H54 (cell line): ENCODE measurements at regions not wholly inside any gene's neighbourhood (a gene's known extent, or its start where the extent isn't known, plus 50 kb on each side); places are given as distances from the start of the nearest gene placed in this dataset.

Experiments
- DNase-seq: peaks from one replicate; pipeline ENCODE4 v3.0.0; 2011; ENCODE audit warnings: low spot score, mixed read lengths; ENCODE audit not compliant: insufficient read length
- FAIRE-seq: peaks from 3 replicates; lab custom pipeline; 2011; peaks lifted over from hg19 to GRCh38; lab: Jason Lieb, UNC
- POLR2A ChIP-seq: IDR thresholded peaks from 2 replicates; pipeline ENCODE4 v1.6.1; 2011; ENCODE audit warnings: low read depth, mild to moderate bottlenecking, low read length

DNA sequence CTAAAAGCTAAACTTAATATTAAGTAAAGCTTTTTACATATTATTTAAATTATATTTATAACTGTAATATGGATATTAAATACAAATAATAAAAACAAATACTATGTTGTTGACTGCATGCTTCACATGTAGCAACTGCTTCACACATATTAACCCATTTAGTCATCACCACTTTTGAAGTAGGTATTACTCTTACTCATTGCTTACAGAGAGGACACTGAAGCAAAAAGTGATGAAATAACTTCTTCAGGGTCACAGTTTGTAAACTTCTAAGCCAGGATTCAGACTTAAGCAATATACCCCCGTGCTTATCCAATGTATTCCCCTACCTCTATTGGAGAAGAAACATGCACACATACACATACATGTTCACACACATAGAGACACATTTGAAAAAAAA is 166.6 kb downstream of the DKK2 start:
- DNase-seq (no peak), FAIRE-seq (no peak)
- TF ChIP-seq POLR2A, result no peak

DNA sequence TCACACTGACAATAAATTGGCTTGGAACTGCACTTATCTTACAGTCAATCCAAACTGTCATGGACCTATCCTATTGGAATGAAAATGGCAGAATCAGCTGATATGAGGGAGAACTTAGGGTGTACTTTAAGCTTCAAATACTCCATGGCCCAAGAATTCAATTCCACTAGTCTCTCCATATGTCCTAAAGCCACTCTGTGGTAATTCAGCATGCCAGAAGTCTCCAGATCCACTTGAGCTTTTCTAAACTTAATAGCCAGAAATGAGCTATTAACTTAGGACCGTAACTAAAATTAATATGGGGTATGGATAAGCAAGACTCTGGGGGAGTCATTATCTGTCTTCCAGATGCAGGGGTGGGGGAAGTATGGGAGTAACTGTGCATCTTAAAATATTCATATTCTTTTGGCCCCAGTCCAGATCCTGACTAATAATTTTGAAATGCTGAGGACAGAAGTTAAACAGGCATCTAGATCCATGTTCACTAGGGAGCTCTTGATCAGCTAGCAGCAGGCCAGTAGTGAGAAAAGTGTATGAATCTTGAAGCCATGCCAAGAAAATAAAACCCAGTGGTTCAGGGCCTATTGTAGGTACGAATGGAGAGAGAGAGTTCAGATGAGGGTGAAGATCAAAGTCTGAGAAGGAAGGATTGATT is 167.6 kb downstream of the DKK2 start:
- TF ChIP-seq POLR2A, result no peak
- DNase-seq (no peak), FAIRE-seq (no peak)

DNA sequence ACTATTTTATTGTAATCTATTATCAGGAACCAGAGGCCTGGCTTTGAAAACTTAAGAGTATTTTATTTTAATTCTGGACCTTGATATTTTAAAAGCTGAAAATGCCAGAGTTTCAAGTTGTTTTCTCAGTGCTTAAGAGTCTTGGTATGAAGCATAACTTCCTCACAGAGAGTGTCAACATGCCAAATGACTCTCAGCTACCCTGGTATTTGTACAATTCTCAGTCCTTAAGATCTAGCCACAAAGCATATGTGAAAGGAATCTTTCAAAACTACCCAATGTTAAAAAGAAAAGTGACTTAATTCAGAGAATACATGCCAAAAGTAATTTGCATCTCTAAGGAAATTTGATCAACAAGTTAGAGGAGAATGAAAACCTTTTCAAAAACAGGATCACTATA is 171.9 kb downstream of the DKK2 start:
- no peak for DNase-seq
- TF ChIP-seq POLR2A, result no peak
- FAIRE-seq, result no peak

DNA sequence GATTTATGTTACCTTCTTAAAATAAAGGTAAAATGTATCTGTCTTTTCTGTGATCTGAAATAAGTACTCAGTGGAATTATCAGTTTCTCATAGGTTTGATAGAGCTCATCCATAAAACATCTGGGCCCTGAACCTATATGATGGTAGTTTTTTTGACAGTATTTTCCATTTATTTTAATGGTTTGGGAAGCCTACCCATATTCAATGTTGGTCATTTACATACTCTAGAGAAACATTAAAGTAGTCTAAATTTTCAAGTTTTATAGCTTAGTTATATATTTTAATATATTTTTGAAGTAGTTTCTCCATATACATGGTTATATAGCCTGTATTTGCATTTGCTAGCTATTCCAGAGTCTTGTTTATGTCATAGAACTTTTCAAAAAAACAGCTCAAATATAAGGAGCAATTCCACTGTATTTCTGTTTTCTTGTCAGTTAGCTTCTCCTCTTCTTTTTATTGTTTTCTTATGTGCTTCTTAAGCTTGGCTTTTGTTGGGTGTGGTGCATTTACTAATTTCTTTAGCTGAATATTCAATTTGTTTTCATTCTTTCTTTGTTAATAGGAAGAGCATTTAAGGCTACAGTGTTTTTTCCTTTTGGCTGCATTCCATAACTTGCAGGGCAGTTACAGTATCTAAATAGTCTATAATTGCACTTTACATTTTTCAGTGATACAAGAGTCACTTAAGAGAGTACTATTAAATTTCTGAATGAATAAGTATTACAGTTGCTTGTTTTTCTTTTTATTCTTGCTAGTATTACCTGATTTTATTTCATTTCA is 181.4 kb downstream of the DKK2 start:
- FAIRE-seq (no peak), DNase-seq (no peak)
- no peak for TF ChIP-seq POLR2A

DNA sequence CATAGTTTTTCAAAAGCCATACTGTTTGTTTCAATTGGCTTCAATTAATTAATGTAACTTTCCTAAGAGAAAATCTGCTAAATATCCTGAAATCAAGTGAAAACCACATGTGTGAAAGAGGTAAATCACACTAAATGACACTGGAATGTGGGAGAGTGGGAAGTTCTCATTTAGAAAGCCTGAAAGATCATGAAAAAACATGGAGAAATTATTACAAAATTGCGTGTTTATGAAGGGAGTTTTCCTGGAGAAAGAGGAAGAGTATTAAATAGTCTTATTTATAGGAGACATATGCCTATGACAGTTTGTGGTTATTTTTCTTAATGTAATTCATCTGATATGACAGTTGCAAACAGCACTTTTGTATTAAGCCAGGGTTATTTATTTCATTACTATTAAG is 183.7 kb downstream of the DKK2 start:
- no peak for DNase-seq
- no peak for TF ChIP-seq POLR2A
- no peak for FAIRE-seq

DNA sequence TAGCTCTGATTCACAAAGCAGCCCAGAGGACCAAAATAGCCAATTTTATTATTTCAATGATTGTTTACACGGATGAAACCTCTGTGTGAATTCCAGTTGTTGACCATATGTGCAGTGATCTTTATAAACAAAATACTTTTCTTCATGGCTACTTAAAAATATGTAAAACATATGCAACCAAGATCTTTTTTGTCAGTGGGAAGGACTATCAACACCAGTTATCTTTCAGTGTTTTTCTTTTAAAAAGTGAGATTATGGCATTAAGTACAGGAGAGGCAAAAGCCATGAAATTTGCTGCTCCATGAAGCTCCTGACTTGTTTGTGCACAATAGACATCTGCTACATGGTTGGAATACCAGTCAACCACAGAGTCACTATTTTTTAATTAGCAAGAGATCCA is 184.4 kb downstream of the DKK2 start:
- no peak for FAIRE-seq
- DNase-seq, result no peak
- no peak for TF ChIP-seq POLR2A

DNA sequence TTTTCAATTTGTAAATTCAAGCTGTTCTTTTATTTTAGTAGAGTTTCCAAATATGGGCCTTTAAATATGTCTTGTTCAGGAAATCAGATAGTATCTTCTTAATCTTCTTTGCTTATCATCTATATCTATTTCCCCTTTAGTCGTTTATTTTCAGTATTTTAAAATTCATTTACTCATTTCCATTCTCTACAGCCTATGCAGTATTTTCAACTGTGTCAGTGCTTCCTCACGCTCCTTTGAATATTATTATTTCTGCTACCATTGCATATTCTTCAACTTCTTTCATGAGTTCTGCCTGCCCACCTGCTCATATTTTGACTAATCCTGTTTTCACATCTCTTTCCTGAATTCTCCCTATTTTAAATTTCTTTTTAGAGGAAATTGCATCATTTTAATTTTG is 185.4 kb downstream of the DKK2 start:
- DNase-seq (no peak), FAIRE-seq (no peak)
- no peak for TF ChIP-seq POLR2A

DNA sequence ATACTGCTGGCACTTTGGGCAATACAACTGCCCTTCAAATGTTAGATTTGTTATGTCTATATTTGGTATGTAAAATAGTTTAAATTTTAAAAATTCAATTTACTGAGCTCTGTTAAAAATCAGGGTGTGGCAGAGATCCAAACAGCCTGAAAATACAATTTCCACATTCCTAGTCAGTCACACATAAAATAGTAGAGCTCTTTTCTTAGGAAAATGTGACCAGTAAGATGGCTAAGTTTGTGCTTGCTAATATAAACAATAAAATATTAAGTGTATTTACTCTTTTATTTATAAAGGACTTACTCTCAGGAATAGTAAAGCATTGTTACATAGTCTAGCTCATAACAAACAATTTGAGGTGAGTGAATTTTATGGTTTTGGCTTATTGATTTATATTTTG is 200.2 kb downstream of the DKK2 start:
- DNase-seq (no peak), FAIRE-seq (no peak)
- no peak for TF ChIP-seq POLR2A

DNA sequence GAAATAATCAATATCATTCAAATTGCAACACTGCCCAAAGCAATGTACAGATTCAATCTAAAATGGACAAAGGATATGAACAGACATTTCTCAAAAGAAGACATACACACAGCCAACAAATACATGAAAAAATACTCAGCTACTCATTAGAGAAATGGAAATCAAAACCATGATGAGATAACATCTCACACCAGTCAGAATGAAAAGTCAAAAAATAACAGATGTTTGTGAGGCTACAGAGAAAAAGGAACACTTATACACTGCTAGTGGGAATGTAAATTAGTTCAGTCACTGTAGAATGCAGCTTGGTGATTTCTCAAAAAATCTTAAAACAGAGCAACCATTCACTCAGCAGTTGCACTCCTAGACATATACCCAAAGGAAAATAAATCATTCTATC is 205.2 kb downstream of the DKK2 start:
- TF ChIP-seq POLR2A, result no peak
- DNase-seq (no peak), FAIRE-seq (no peak)

DNA sequence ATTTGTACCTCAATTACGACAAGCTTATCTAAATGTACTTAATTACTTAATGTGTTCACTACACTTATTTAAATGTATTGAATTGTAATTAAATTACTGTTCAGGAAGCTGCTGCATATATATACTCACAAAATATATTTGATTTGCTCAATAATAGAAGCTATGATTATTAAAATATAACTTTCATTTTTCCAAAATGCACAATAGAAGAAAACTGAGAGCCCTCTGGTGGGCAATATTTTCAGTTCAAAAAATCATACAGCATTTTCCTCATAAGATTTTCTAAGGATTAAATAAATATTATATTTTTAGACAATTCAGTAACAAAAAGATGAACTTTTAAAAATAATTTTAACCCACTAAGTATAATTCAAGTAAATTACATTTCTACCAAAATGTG is 217.3 kb downstream of the DKK2 start:
- FAIRE-seq, result no peak
- DNase-seq, result no peak
- TF ChIP-seq POLR2A, result no peak

DNA sequence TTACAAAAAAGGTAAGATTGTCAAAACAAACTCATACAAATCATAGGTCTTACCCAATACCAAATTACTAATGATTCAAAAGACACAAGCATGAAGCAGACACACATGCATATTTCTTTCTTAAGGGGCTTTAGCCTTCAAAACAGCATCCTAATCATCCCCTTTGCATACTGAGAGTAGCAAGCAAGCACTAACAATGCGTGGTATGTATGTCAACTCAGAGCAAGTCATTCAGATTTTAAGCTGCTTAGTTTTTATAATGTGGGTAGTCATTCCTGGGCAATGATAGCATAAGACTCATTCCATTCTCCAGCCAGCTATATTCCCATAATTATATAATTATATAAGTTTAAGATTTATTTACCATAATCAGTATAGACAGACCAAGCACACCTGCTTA is 219.6 kb downstream of the DKK2 start:
- no peak for TF ChIP-seq POLR2A
- DNase-seq, result no peak
- no peak for FAIRE-seq

DNA sequence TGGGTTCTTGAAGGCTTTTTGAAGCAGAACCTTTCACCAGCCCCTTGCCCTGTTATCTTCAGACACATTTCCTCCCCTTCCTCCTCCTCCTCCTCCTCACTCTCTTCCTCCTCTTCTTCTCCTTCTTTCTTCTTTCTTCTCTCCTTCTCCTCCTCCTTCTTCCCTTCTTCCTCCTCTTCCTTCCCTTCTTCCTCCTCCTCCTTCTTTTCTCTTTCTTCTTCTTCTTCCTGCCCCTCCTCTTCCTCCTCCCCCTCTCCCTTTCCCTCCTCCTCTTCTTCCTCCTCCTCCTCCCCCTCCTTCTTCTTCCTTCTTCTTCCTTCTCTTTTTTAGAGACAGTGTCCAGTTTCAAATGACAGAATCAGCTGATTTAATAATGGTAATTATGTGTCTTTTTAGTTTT is 226.0 kb downstream of the DKK2 start:
- DNase-seq (no peak), FAIRE-seq (no peak)
- TF ChIP-seq POLR2A, result no peak

DNA sequence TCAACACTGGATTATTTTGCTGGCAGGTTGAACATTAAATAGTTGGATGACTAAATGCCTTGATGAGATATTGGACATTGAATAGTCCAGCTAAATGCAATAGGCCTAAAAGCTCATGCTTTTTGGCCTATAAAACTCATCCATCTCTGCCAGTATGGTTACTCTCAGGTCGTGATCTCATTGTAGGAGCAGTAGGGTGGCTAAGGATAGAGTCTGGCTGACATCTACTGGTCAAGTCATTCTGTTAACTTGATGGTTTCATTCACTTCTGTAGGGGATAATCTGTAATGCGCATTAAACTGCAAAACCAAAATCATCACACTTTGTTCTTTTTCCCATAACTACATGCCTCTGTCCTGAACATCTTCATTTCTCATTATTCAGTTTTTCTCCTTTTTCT is 227.0 kb downstream of the DKK2 start:
- TF ChIP-seq POLR2A, result no peak
- FAIRE-seq, result no peak
- no peak for DNase-seq

DNA sequence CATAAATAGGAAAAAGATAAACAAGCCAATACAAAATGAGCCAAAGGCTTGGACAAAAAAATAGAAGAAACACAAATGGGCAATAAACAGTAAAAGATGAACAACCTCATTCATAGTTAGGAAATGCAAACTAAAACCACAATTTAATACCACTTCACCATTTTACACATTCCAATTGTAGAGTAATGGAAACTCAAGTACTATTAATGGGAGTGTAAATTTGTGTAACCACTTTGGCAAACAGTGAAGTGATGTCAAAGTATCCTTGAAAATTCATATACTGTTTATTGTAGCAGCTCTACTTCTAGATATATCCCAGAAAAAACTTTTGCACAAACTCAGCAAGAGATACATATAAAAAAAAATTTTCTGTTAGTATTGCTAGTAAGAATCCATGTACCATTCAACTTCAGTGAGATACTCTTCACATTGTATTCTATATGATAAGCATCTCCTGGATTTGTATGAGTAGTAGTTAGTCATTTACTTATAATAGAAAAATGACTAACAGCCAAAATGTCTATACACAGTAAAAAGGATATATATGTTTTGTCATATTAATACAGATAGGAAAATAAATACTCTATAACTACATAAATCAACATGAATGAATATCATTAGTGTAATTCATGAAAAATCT is 229.8 kb downstream of the DKK2 start:
- DNase-seq, result no peak
- TF ChIP-seq POLR2A, result no peak
- no peak for FAIRE-seq
